ENCODE measurements at regions not wholly inside any gene's neighbourhood (a gene's known extent, or its start where the extent isn't known, plus 50 kb on each side); places are given as distances from the start of the nearest gene placed in this dataset.

- Histone ChIP-seq H3K4me1 (peaks cover under 1% of the 10 kb centered on the region), H3K4me3 (no peak overlapping the region), H3K27me3 (no peaks in the 10 kb centered on the region), H3K27ac (no peak overlapping the region), H3K9me3 (no peaks in the 10 kb centered on the region), H3K36me3 (no peaks in the 10 kb centered on the region)
- intact Hi-C loops (cut with DNase I) = no loop called here
- TF ChIP-seq POLR2A (IDR thresholded peaks at IDR 0.05) = no peak
- no peak for DNase-seq (ENCODE audit: extremely low spot score in 2 of 2)
Observed at GRCh38 chr5:175383350-175383749, 60.6 kb downstream of the DRD1 start.

GRCh38 chr5:175382171-175382570, 61.8 kb downstream of the DRD1 start:
- H3K9me3 ChIP-seq = no peaks in the 10 kb centered on the region
- intact Hi-C loops (cut with DNase I) = no loop called here
- no peaks in the 10 kb centered on the region for H3K36me3 ChIP-seq
- no peak for DNase-seq (ENCODE audit: extremely low spot score in 2 of 2)
- H3K4me3 ChIP-seq = no peak overlapping the region
- H3K4me1 ChIP-seq = peaks cover 12% of the 10 kb centered on the region
- H3K27me3 ChIP-seq = no peaks in the 10 kb centered on the region
- H3K27ac ChIP-seq = no peak overlapping the region
- TF ChIP-seq POLR2AphosphoS5 (IDR thresholded peaks at IDR 0.05; ENCODE audit: insufficient read depth in 1 of 2, low read depth in 1 of 2) = no peak
- TF ChIP-seq, protein P1, sequence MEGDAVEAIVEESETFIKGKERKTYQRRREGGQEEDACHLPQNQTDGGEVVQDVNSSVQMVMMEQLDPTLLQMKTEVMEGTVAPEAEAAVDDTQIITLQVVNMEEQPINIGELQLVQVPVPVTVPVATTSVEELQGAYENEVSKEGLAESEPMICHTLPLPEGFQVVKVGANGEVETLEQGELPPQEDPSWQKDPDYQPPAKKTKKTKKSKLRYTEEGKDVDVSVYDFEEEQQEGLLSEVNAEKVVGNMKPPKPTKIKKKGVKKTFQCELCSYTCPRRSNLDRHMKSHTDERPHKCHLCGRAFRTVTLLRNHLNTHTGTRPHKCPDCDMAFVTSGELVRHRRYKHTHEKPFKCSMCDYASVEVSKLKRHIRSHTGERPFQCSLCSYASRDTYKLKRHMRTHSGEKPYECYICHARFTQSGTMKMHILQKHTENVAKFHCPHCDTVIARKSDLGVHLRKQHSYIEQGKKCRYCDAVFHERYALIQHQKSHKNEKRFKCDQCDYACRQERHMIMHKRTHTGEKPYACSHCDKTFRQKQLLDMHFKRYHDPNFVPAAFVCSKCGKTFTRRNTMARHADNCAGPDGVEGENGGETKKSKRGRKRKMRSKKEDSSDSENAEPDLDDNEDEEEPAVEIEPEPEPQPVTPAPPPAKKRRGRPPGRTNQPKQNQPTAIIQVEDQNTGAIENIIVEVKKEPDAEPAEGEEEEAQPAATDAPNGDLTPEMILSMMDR (IDR thresholded peaks at IDR 0.05) = no peak
- no peak for TF ChIP-seq POLR2A (IDR thresholded peaks at IDR 0.05)

DNA sequence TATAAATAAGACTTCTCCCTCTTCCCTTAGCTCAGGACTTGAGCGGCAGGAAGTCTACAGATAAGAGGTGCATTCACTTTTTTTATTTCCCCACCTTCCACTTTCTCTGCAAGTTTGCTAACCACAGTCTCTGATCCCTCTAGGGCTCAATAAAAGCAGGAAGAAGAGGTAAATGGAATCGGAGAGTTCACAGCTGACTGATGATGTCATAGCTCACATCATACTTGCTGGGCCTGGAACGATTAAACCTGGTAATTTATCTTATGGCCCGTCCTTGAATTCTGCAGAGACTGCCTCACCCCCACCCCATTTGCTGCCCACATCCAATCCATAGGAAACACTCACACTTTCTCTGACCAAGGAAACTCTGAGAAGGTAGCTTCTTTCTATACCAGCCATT, 62.9 kb downstream of the DRD1 start:
- TF ChIP-seq, protein P1 (IDR thresholded peaks at IDR 0.05) = no peak
- TF ChIP-seq POLR2A (IDR thresholded peaks at IDR 0.05) (no peak), POLR2AphosphoS5 (IDR thresholded peaks at IDR 0.05; ENCODE audit: insufficient read depth in 1 of 2, low read depth in 1 of 2) (no peak)
- no peaks in the 10 kb centered on the region for H3K36me3 ChIP-seq
- H3K4me3 ChIP-seq = no peak overlapping the region
- peaks cover 13% of the 10 kb centered on the region for H3K4me1 ChIP-seq
- H3K27ac ChIP-seq = no peak overlapping the region
- intact Hi-C loops (cut with DNase I) = no loop called here
- DNase-seq (ENCODE audit: extremely low spot score in 2 of 2) = no peak
- H3K9me3 ChIP-seq = no peaks in the 10 kb centered on the region
- H3K27me3 ChIP-seq = no peaks in the 10 kb centered on the region

GRCh38 chr5:175380701-175381100, 63.3 kb downstream of the DRD1 start:
- TF ChIP-seq POLR2A (IDR thresholded peaks at IDR 0.05) (no peak), POLR2AphosphoS5 (IDR thresholded peaks at IDR 0.05; ENCODE audit: insufficient read depth in 1 of 2, low read depth in 1 of 2) (no peak)
- TF ChIP-seq, protein P1 (IDR thresholded peaks at IDR 0.05) = no peak
- no peak for DNase-seq (ENCODE audit: extremely low spot score in 2 of 2)
- no peak overlapping the region for H3K27ac ChIP-seq

DNA sequence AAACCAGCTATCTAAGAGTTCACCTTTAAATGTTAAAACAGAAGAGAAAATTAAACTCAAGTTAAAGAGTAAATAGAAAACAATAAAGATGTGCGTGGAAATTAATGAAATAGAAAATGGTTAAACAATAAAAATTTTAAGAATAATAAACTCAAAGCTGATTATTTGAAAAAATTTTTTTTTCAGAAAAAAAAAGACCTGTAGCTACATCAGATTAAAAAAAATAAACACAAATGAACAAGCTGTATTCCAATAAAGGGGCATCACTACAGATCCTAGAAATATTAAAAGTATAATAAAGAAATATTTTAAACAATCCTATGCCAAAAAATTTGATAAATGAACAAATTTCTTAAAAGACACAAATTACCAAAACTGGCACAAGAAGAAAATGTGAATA, 64.1 kb downstream of the DRD1 start:
- Histone ChIP-seq H3K36me3 (no peaks in the 10 kb centered on the region), H3K27ac (no peak overlapping the region), H3K27me3 (no peaks in the 10 kb centered on the region), H3K4me1 (peaks cover 13% of the 10 kb centered on the region), H3K4me3 (no peak overlapping the region), H3K9me3 (no peaks in the 10 kb centered on the region)
- DNase-seq (ENCODE audit: extremely low spot score in 2 of 2) = no peak
- intact Hi-C loops (cut with DNase I) = no loop called here
- no peak for TF ChIP-seq POLR2A (IDR thresholded peaks at IDR 0.05)
- TF ChIP-seq, protein P1 (IDR thresholded peaks at IDR 0.05) = no peak
- TF ChIP-seq POLR2AphosphoS5 (IDR thresholded peaks at IDR 0.05; ENCODE audit: insufficient read depth in 1 of 2, low read depth in 1 of 2) = no peak

More at GRCh38 chr5:175380701-175381100, 63.3 kb downstream of the DRD1 start:
- Histone ChIP-seq H3K4me1 (peaks cover 13% of the 10 kb centered on the region), H3K27me3 (no peaks in the 10 kb centered on the region), H3K9me3 (no peaks in the 10 kb centered on the region), H3K36me3 (no peaks in the 10 kb centered on the region), H3K4me3 (no peak overlapping the region)
- intact Hi-C loops (cut with DNase I) = no loop called here
